ENCODE measurements at regions not wholly inside any gene's neighbourhood (a gene's known extent, or its start where the extent isn't known, plus 50 kb on each side); places are given as distances from the start of the nearest gene placed in this dataset.
"Not testable (repeated sequence)": the region's sequence is repeated elsewhere in the genome, so short reads cannot be mapped to it uniquely, and the experiment has no call there.

GRCh38 chr6:26267083-26267589, 97.9 kb upstream of the BTN3A2 start:
- no peak for DNase-seq

- DNase-seq: peak in 1 of 5 donors; percentile 72
These were observed 96.2 kb upstream of the BTN3A2 start for GRCh38 chr6:26268659-26269402.

- peak in 1 of 5 donors; percentile 72 for DNase-seq
These were observed 95.2 kb upstream of the BTN3A2 start for GRCh38 chr6:26269531-26270485.

- peak in 1 of 5 donors; percentile 63 for DNase-seq
These were observed 94.5 kb upstream of the BTN3A2 start for GRCh38 chr6:26270486-26270861.

- peak in 4 of 5 donors; percentile 58 to 96 (median 74) for DNase-seq
These were observed 93.9 kb upstream of the BTN3A2 start for GRCh38 chr6:26270903-26271667.

- no peak for DNase-seq
These were observed 93.4 kb upstream of the BTN3A2 start for GRCh38 chr6:26271668-26272024.

GRCh38 chr6:26272171-26272637, 92.8 kb upstream of the BTN3A2 start:
- peak in 4 of 5 donors; percentile 25 to 74 (median 40) for DNase-seq

GRCh38 chr6:26273673-26274588, 91.1 kb upstream of the BTN3A2 start:
- peak in 4 of 5 donors; percentile 10 to 77 (median 28) for DNase-seq

GRCh38 chr6:26275663-26276062, 89.3 kb upstream of the BTN3A2 start:
- no peak for DNase-seq

- no peak for DNase-seq
These were observed 88.0 kb upstream of the BTN3A2 start for GRCh38 chr6:26276841-26277648.

- DNase-seq: no peak
These were observed 86.5 kb upstream of the BTN3A2 start for GRCh38 chr6:26278536-26278935.

- not testable (repeated sequence) for DNase-seq
These were observed 85.6 kb upstream of the BTN3A2 start for GRCh38 chr6:26279371-26279770.

GRCh38 chr6:26280407-26280806, 84.6 kb upstream of the BTN3A2 start:
- no peak for DNase-seq

- peak in 4 of 5 donors; percentile 31 to 79 (median 38) for DNase-seq
These were observed 80.4 kb upstream of the BTN3A2 start for GRCh38 chr6:26284537-26285142.

GRCh38 chr6:26285143-26286134, 79.6 kb upstream of the BTN3A2 start:
- peak; percentile 85 to 100 (median 92) for DNase-seq

- DNase-seq: peak; percentile 38 to 84 (median 67)
These were observed 78.7 kb upstream of the BTN3A2 start for GRCh38 chr6:26286168-26286877.

GRCh38 chr6:26288155-26288554, 76.8 kb upstream of the BTN3A2 start:
- DNase-seq: no peak

GRCh38 chr6:26290941-26291340, 74.1 kb upstream of the BTN3A2 start:
- DNase-seq: no peak
